Activated CD4-positive, alpha-beta memory T cell treated with anti-CD3 and anti-CD28 coated beads, Interleukin-2, amount 10 ng/mL, durations not matched to agents 7 days and 5 days (primary cell): ENCODE measurements at regions not wholly inside any gene's neighbourhood (a gene's known extent, or its start where the extent isn't known, plus 50 kb on each side); places are given as distances from the start of the nearest gene placed in this dataset.

Experiments used
- CTCF ChIA-PET: fragments of 350-600 bp; sonication (Branson Sonifier 250); formaldehyde crosslinking; loops from one replicate; lab custom pipeline; 2021; ENCODE audit warnings: antibody characterized with exemption, inconsistent platforms; lab: Charles Lee
- POLR2A ChIA-PET: fragments of 350-600 bp; sonication (Branson Sonifier 250); formaldehyde crosslinking; loops from one replicate; lab custom pipeline; 2021; ENCODE audit warnings: antibody characterized with exemption; lab: Charles Lee
- DNase-seq: peaks from one replicate; pipeline ENCODE4 v3.0.0-alpha.2; 2020
- H3K27ac Mint-ChIP-seq: one replicate; pipeline ENCODE4 v1.8.0; 2021; ENCODE audit warnings: mild to moderate bottlenecking, mixed read lengths
- H3K27me3 Mint-ChIP-seq: one replicate; pipeline ENCODE4 v1.8.0; 2021; ENCODE audit warnings: mixed read lengths
- H3K36me3 Mint-ChIP-seq: one replicate; pipeline ENCODE4 v1.8.0; 2021; ENCODE audit warnings: low read depth, mixed read lengths
- H3K4me1 Mint-ChIP-seq: one replicate; pipeline ENCODE4 v1.8.0; 2021; ENCODE audit warnings: mixed read lengths
- H3K4me3 Mint-ChIP-seq: one replicate; pipeline ENCODE4 v1.8.0; 2021; ENCODE audit warnings: mild to moderate bottlenecking, mixed read lengths
- H3K9me3 Mint-ChIP-seq: one replicate; pipeline ENCODE4 v1.8.0; 2021; ENCODE audit warnings: mixed read lengths

DNA sequence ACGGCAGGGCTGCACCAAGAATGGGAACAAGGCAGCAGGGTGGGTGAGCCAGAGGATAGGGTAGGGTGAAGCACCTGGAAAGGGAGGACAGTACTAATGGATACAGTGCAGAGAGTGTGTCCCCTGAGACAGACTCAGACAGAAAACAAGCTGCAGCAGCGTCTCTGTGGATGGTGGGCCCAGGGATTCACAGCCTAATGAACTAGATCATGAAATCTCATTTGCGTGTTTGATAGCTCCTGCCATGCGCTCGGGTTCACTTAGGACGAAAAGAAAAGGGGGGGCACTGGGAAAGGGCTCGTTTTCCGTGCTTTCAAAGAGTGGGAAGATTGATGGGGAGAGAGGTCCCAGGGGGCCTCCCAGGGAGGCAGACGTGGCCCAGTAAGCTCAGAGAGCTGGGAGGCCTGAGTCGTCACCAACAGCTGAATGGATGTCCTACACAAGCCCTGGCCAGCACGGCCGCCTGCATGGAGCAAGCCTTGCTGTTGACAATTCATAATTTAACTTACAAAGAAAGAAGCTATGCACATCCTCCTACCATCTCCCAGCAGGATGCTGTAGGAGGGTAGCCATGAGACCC, 446.9 kb downstream of the BCOR start:
- no peaks in the 10 kb centered on the region for H3K9me3 Mint-ChIP-seq
- H3K4me3 Mint-ChIP-seq: no peak overlapping the region
- H3K4me1 Mint-ChIP-seq: no peaks in the 10 kb centered on the region
- ChIA-PET CTCF (no interaction called here), POLR2A (no interaction called here)
- peaks cover 7% of the 10 kb centered on the region for H3K27me3 Mint-ChIP-seq
- no peak overlapping the region for H3K27ac Mint-ChIP-seq
- H3K36me3 Mint-ChIP-seq: no peaks in the 10 kb centered on the region
- no peak for DNase-seq

DNA sequence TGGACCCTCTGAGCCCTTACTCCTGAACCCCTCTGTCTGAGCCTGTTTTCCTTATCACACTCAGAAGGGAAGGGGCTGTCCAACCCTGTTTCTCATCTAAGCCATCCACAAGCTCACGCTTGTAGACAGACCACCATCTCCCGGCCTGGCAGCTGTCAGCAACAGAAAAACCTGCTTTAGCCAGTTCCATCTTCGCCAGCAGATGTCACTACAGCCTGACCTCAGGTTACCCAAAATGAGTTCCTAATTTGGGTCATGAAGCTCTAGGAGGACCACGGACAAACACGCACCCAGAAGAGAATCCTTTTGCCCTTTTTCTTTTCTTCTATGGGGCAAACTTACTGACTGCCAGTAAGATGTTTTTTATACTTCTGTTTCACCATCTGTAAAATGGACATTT, 445.4 kb downstream of the BCOR start:
- Mint-ChIP-seq H3K27me3 (peaks cover 7% of the 10 kb centered on the region), H3K4me1 (no peaks in the 10 kb centered on the region), H3K27ac (no peak overlapping the region), H3K9me3 (no peaks in the 10 kb centered on the region), H3K36me3 (no peaks in the 10 kb centered on the region), H3K4me3 (no peak overlapping the region)
- ChIA-PET CTCF (interaction anchor here (1.0 kb wide), 1 partner anchor 9 kb away, joined by 3 read pairs; no protein-coding TSS in a partner anchor), POLR2A (no interaction called here)
- DNase-seq: peak; percentile 18

DNA sequence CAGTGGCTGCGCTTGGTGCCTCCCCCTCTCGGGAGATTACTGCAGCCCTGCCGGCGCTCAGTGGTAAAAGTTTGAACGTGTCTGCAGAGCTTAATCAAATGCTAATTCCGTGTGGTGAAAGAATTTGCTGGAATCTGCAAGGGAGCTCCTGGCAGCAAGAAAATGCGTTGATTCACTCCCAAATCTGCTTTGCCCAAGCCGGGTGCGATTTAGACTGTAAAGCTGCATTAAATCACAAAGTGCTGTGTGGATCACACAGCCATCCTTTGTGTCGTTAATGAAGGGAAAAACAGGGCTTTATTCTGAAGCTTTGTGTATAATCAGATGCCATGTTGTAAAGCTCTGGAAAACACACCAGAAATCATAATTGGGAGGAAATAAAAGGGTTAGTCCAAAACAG, 444.1 kb downstream of the BCOR start:
- ChIA-PET POLR2A (no interaction called here), CTCF (no interaction called here)
- no peaks in the 10 kb centered on the region for H3K4me1 Mint-ChIP-seq
- H3K27ac Mint-ChIP-seq: no peak overlapping the region
- no peak overlapping the region for H3K4me3 Mint-ChIP-seq
- H3K27me3 Mint-ChIP-seq: peaks cover 7% of the 10 kb centered on the region
- no peaks in the 10 kb centered on the region for H3K36me3 Mint-ChIP-seq
- no peaks in the 10 kb centered on the region for H3K9me3 Mint-ChIP-seq
- DNase-seq: no peak

DNA sequence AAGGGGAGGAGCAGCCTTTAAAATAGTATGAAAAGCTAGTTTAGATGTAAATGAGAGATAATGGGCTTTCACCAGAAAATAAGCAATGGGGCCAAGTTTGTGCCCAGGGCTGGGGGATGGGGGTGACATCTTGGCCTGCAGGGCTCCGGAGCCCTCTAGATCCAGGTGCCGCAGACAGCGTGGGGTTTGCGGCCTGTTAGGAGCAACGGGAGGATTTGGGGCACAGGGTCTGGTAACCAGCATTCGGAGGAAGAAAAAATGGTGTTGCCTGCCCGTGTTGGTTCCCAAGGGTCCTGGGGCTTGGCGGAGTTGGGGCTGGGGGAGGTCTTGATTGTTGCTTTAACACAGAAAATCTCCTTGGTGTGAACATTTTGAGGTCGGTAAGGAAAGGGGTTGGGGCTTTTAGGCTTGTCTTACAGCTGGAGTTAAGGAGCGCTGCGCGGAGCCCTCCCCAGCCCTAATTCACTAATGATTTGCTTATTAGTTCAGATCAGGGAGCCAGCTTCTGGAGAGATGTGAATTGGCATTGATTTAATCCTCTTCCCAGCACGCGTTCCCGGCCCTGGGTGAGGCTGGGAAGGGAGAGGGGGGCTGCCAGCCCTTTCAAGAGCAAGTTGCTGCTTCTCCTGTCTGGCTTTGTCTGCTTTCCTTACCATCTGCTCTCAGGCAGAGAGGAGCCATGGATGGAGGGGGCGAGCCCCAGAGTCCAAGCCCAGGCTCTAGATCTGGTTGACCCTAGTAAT, 443.4 kb downstream of the BCOR start:
- DNase-seq: no peak
- Mint-ChIP-seq H3K27ac (no peak overlapping the region), H3K27me3 (peaks cover 7% of the 10 kb centered on the region), H3K9me3 (no peaks in the 10 kb centered on the region), H3K4me3 (no peak overlapping the region), H3K4me1 (no peaks in the 10 kb centered on the region), H3K36me3 (no peaks in the 10 kb centered on the region)
- POLR2A ChIA-PET: no interaction called here
- CTCF ChIA-PET: no interaction called here

DNA sequence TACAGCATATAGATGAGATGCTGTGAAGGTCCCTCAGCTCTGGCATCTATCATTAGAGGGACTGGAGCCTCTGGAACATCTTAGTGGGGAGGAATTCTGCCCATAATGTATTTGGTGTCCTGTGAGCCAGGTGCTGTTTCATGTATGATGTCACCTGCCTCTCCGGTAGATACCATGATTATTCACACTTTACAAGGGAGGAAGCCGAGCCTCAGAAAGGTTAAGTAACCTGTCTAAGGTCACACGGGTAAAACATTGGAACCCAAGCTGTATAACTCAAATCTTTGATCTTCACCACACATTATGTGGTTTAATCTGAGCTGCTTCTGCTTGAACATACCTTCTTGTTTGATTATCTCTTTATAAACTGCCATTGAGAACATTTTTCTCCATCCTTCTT, 442.8 kb downstream of the BCOR start:
- no peak for DNase-seq
- H3K27me3 Mint-ChIP-seq: peaks cover 7% of the 10 kb centered on the region
- H3K4me3 Mint-ChIP-seq: no peak overlapping the region
- H3K4me1 Mint-ChIP-seq: no peaks in the 10 kb centered on the region
- no peak overlapping the region for H3K27ac Mint-ChIP-seq
- H3K36me3 Mint-ChIP-seq: no peaks in the 10 kb centered on the region
- CTCF ChIA-PET: no interaction called here
- POLR2A ChIA-PET: no interaction called here
- no peaks in the 10 kb centered on the region for H3K9me3 Mint-ChIP-seq

DNA sequence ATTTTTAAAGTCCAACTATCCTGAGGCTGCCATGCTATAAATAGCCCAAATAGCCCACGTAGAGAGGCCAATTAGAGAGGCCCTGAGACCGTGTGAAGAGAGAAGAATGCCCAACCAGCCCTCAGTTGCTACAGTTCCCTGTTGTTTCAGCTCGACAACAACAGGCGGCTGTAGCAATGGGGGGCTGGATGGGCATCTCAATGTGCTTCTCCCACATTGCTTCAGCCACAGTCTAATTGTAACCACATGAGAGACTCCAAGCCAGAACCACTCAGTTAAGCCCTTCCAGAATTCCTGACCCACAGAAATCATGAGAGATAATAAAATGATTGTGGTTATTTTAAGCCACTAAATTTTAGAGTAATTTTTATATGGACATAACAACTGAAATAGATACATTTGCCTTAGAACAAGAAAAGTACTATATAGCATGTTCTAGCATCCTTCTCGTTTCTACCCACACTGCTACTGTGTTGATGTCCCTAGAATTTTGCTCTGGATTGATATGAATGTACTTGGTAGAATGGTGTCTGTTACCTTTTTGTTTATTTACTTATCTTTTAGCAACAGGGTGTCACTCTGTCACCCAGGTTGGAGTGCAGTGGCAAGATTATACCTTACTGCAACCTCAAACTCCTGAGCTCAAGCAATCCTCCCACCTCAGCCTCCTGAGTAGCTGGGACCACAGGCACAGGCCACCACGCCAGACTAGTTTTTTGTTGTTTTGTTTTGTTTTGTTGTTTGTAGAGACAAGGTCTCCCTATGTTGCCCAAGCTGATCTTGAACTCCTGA, 436.4 kb downstream of the BCOR start:
- POLR2A ChIA-PET: no interaction called here
- H3K36me3 Mint-ChIP-seq: no peaks in the 10 kb centered on the region
- H3K27me3 Mint-ChIP-seq: no peaks in the 10 kb centered on the region
- H3K27ac Mint-ChIP-seq: no peak overlapping the region
- H3K4me3 Mint-ChIP-seq: no peak overlapping the region
- H3K9me3 Mint-ChIP-seq: no peaks in the 10 kb centered on the region
- CTCF ChIA-PET: interaction anchor here (0.7 kb wide), 1 partner anchor 9 kb away, joined by 3 read pairs; no protein-coding TSS in a partner anchor
- DNase-seq: no peak
- H3K4me1 Mint-ChIP-seq: no peaks in the 10 kb centered on the region

DNA sequence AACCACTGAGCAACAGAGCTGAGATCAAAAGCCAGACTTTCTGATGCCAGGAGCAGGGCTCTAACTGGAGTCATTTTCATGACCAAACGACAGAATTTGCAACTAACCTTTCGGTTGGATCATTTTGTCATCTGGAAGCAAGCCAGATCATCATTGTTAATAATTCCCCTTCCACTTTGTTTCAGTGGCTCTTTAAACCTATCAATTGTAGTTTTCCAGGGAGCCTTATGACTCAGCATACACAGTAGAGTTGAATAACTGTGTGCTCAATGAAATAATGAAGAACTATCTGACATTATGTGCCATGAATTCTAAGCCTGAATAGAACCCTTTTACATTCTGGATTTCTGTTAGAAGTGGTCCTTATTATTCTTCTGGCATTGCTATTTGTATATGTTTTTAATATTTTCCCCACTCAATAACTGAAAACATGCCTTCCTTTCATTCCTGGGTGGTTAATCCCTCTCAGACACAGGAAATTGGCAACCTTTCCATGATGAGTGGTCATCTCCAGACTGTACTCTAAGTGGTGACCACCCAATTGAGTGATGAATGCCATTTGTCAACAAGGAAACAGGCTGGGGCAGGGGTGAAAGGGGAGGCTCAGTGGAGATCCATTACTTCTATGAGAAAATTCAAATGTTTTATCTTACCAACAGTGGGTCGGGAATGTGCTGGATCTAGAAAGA, 431.8 kb downstream of the BCOR start:
- ChIA-PET CTCF (no interaction called here), POLR2A (no interaction called here)
- Mint-ChIP-seq H3K9me3 (no peaks in the 10 kb centered on the region), H3K4me3 (no peak overlapping the region), H3K36me3 (no peaks in the 10 kb centered on the region), H3K27ac (no peak overlapping the region), H3K27me3 (peaks cover 3% of the 10 kb centered on the region), H3K4me1 (no peaks in the 10 kb centered on the region)
- no peak for DNase-seq

DNA sequence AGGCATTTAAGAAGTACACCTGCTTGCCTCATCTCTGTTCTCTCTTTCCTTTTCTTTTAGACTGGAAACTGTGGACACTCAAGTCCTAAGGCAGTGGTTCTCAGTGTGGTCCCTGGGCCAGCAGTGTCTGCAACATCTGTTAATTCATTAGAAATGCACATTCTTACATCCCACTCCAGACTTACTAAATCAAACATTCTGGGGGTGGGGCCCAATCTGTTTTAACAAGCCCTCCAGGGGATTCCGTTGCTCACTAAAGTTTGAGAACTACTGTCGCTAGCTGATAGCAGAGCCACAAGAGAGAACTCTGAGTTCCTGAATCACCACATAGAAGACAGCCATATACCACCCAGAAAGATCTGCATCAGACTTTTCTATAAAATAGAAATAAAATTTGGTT, 430.6 kb downstream of the BCOR start:
- Mint-ChIP-seq H3K27me3 (peaks cover 3% of the 10 kb centered on the region), H3K4me1 (no peaks in the 10 kb centered on the region)
- POLR2A ChIA-PET: no interaction called here

DNA sequence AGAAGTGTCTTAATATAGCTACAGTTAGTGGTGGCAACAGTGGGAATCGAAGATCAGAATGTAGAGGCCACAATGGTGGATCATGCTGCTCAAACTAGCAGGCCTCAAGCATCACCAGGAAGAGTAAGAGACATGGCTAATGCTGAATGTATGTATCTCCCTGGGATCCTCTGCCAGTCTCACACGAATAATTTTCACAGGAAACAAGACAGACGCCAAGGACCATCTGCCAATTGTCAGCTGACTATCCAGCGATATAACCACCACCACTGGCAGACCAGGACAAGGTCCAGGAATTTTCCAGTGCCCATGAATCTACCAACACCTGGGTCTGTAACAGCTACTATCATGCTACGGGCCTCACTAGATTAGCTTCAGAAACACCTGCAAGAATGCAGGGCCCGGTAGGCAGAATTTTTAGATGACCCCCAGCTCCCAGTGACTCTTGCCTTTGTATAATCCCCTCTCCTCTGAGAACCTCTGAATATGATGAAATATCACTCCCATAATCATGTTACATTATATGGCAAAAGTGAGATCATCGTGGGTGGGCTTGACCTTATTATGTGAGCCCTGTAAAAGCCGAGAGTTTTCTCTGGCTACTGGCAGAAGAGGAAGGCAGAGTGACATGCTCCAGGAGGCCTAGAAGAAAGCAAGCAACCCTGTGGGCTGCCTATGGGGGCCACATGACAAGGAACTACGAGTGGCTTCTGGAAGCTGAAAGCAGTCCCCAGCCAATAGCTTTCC, 429.8 kb downstream of the BCOR start:
- Mint-ChIP-seq H3K9me3 (no peaks in the 10 kb centered on the region), H3K4me3 (no peak overlapping the region), H3K4me1 (no peaks in the 10 kb centered on the region), H3K27me3 (peaks cover 3% of the 10 kb centered on the region), H3K36me3 (no peaks in the 10 kb centered on the region), H3K27ac (no peak overlapping the region)
- no peak for DNase-seq
- POLR2A ChIA-PET: no interaction called here
- CTCF ChIA-PET: no interaction called here

More for the DNA sequence above, 430.6 kb downstream of the BCOR start:
- H3K36me3 Mint-ChIP-seq: no peaks in the 10 kb centered on the region
- H3K27ac Mint-ChIP-seq: no peak overlapping the region
- H3K4me3 Mint-ChIP-seq: no peak overlapping the region
- no peak for DNase-seq
- no peaks in the 10 kb centered on the region for H3K9me3 Mint-ChIP-seq
- CTCF ChIA-PET: no interaction called here

DNA sequence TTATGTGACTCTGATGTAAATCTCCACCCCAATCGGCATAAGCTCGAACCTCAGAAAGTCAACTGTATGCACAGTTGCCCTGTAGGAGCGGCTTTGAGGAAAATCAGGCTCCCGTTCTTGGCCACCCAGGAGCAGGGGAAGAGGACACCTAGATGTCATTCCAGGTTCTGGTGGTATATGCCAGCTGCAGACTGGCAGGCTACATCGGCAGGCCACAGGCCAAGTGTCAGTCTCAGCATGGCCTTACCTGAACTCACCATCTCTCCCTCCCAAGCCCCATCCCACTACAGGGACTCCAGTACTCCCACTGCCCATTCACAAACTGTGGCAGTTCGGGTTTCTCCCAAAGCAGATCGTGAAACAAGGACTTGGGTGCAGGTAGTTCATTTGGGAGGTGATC, 428.1 kb downstream of the BCOR start:
- DNase-seq: no peak
- Mint-ChIP-seq H3K27me3 (peaks cover 7% of the 10 kb centered on the region), H3K4me3 (no peak overlapping the region), H3K9me3 (no peaks in the 10 kb centered on the region), H3K36me3 (no peaks in the 10 kb centered on the region), H3K27ac (no peak overlapping the region), H3K4me1 (no peaks in the 10 kb centered on the region)
- ChIA-PET CTCF (no interaction called here), POLR2A (no interaction called here)

DNA sequence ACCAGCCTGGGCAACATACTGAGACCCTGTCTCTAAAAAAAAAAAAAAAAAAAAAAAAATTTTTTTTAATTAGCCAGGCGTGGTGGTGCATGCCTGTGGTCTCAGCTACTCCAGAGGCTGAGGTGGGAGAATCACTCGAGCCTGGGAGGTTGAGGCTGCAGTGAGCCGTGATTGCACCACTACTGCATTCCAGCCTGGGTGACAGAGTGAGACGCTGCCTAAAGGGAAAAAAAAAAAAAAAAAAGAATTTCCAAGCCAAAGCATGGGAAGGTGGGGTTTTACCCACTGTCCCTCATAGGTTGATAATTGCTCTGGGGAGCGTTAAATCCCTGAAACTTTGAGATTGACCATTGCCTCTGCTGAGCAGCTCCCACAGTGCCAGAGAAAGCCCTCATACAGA, 427.5 kb downstream of the BCOR start:
- no peaks in the 10 kb centered on the region for H3K9me3 Mint-ChIP-seq
- DNase-seq: no peak
- ChIA-PET POLR2A (no interaction called here), CTCF (no interaction called here)
- no peaks in the 10 kb centered on the region for H3K4me1 Mint-ChIP-seq
- H3K36me3 Mint-ChIP-seq: no peaks in the 10 kb centered on the region
- H3K27me3 Mint-ChIP-seq: peaks cover 7% of the 10 kb centered on the region
- H3K4me3 Mint-ChIP-seq: no peak overlapping the region
- no peak overlapping the region for H3K27ac Mint-ChIP-seq

DNA sequence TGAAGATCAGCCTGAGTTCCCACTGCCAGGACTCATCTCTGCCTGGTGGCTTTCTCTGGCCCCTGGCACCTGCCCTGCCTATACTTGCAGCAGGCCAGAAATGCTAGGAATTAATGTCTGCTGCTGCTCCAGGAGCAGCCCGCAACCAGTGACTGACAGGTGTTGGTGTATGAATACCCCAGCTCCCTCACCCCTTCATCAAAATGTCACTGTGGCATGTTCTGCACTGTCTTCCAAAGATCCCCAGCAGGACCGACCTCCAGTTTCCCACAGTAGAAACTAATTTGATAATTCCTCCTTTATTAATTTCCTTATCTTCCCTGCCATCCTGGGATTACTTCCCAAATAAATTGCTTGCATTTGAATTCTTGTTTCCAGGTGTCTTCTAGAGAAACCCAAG, 425.4 kb downstream of the BCOR start:
- Mint-ChIP-seq H3K27ac (no peak overlapping the region), H3K9me3 (no peaks in the 10 kb centered on the region), H3K4me1 (no peaks in the 10 kb centered on the region), H3K36me3 (no peaks in the 10 kb centered on the region), H3K27me3 (peaks cover 7% of the 10 kb centered on the region), H3K4me3 (no peak overlapping the region)
- no peak for DNase-seq
- ChIA-PET CTCF (no interaction called here), POLR2A (no interaction called here)
